SK-N-SH treated with all-trans-retinoic acid at 6 μM for 48 hours (cell line): ENCODE measurements at regions not wholly inside any gene's neighbourhood (a gene's known extent, or its start where the extent isn't known, plus 50 kb on each side); places are given as distances from the start of the nearest gene placed in this dataset.
A peak's percentile ranks its signal among the peaks of the same experiment; 100 is the strongest.

Experiments
- ATAC-seq: fragments of 200-7000 bp; cut with Tn5 transposase; 3 replicates; pipeline ENCODE4 v1.9.1; 2020; ENCODE audit warnings: mild to moderate bottlenecking, moderate library complexity
- ARNTL ChIP-seq: fragments of 450-650 bp; formaldehyde crosslinking; IDR thresholded peaks from 2 replicates; pipeline ENCODE4 v1.5.0; 2020; ENCODE audit warnings: low read depth, mild to moderate bottlenecking, moderate library complexity, borderline replicate concordance
- BACH2 ChIP-seq: fragments of 250-450 bp; sonication (Bioruptor Pico); IDR thresholded peaks from 2 replicates; pipeline ENCODE4 v1.9.0; 2021; ENCODE audit warnings: mild to moderate bottlenecking, borderline replicate concordance
- CSDC2 ChIP-seq: fragments of 250-450 bp; sonication (Bioruptor Pico); IDR thresholded peaks from 2 replicates; pipeline ENCODE4 v1.5.0; 2020; ENCODE audit warnings: mild to moderate bottlenecking, moderate library complexity
- CSRNP3 ChIP-seq: fragments of 250-450 bp; sonication (Bioruptor Pico); IDR thresholded peaks from 2 replicates; pipeline ENCODE4 v1.5.1; 2021; ENCODE audit warnings: mild to moderate bottlenecking, moderate library complexity
- ESRRG ChIP-seq: fragments of 250-450 bp; sonication (Bioruptor Pico); IDR thresholded peaks from 2 replicates; pipeline ENCODE4 v1.6.1; 2021; ENCODE audit warnings: mild to moderate bottlenecking
- ISL1 ChIP-seq: fragments of 250-450 bp; sonication (Bioruptor Pico); IDR thresholded peaks from 2 replicates; pipeline ENCODE4 v2.1.2; 2022; ENCODE audit warnings: mild to moderate bottlenecking, moderate library complexity
- PATZ1 ChIP-seq: fragments of 250-450 bp; sonication (Bioruptor Pico); IDR thresholded peaks from 2 replicates; pipeline ENCODE4 v1.8.0; 2020; ENCODE audit warnings: mild to moderate bottlenecking, moderate library complexity, borderline replicate concordance
- PPARA ChIP-seq: fragments of 250-450 bp; sonication (Bioruptor Pico); IDR thresholded peaks from 2 replicates; pipeline ENCODE4 v1.5.0; 2020; ENCODE audit warnings: mild to moderate bottlenecking, borderline replicate concordance
- RARB ChIP-seq: fragments of 250-450 bp; sonication (Bioruptor Pico); IDR thresholded peaks from 2 replicates; pipeline ENCODE4 v1.8.0; 2021; ENCODE audit warnings: mild to moderate bottlenecking, moderate library complexity
- SNAI2 ChIP-seq: fragments of 250-450 bp; sonication (Bioruptor Pico); IDR thresholded peaks from 2 replicates; pipeline ENCODE4 v1.5.0; 2020; ENCODE audit warnings: mild to moderate bottlenecking, moderate library complexity
- TCF4 ChIP-seq: fragments of 250-450 bp; sonication (Bioruptor Pico); IDR thresholded peaks from 2 replicates; pipeline ENCODE4 v1.8.0; 2021; ENCODE audit warnings: mild to moderate bottlenecking, moderate library complexity, borderline replicate concordance
- TOX ChIP-seq: fragments of 250-450 bp; sonication (Bioruptor Pico); IDR thresholded peaks from 2 replicates; pipeline ENCODE4 v1.8.0; 2021; ENCODE audit warnings: mild to moderate bottlenecking, moderate library complexity, borderline replicate concordance
- ZC3H10 ChIP-seq: fragments of 250-450 bp; sonication (Bioruptor Pico); IDR thresholded peaks from 2 replicates; pipeline ENCODE4 v1.5.1; 2021; ENCODE audit warnings: mild to moderate bottlenecking, moderate library complexity
- ZFP30 ChIP-seq: fragments of 450-650 bp; formaldehyde crosslinking; IDR thresholded peaks from 2 replicates; pipeline ENCODE4 v1.5.0; 2022; ENCODE audit warnings: mild to moderate bottlenecking, moderate library complexity
- ZNF565 ChIP-seq: fragments of 450-650 bp; formaldehyde crosslinking; conservative IDR thresholded peaks from 2 replicates; pipeline ENCODE4 v1.5.0; 2020; ENCODE audit warnings: low read depth, mild to moderate bottlenecking, moderate library complexity
- ZNF70 ChIP-seq: fragments of 450-650 bp; formaldehyde crosslinking; IDR thresholded peaks from 2 replicates; pipeline ENCODE4 v1.5.0; 2020; ENCODE audit warnings: mild to moderate bottlenecking, moderate library complexity
- ZNF8 ChIP-seq: fragments of 450-650 bp; formaldehyde crosslinking; IDR thresholded peaks from 2 replicates; pipeline ENCODE4 v1.5.0; 2020; ENCODE audit warnings: mild to moderate bottlenecking, moderate library complexity
- TF ChIP-seq, protein P1 (sequence below): fragments of 250-450 bp; sonication (Bioruptor Pico); IDR thresholded peaks from 2 replicates; pipeline ENCODE4 v1.5.1; 2020; ENCODE audit warnings: low read depth, mild to moderate bottlenecking, moderate library complexity
- TF ChIP-seq, protein P2 (sequence below): fragments of 250-450 bp; sonication (Bioruptor Pico); IDR thresholded peaks from 2 replicates; pipeline ENCODE4 v1.5.0; 2020; ENCODE audit warnings: mild to moderate bottlenecking, moderate library complexity
- TF ChIP-seq, protein P3 (sequence below): fragments of 250-450 bp; sonication (Bioruptor Pico); IDR thresholded peaks from 2 replicates; pipeline ENCODE4 v1.8.0; 2021; ENCODE audit warnings: low read depth, mild to moderate bottlenecking, moderate library complexity, borderline replicate concordance

DNA sequence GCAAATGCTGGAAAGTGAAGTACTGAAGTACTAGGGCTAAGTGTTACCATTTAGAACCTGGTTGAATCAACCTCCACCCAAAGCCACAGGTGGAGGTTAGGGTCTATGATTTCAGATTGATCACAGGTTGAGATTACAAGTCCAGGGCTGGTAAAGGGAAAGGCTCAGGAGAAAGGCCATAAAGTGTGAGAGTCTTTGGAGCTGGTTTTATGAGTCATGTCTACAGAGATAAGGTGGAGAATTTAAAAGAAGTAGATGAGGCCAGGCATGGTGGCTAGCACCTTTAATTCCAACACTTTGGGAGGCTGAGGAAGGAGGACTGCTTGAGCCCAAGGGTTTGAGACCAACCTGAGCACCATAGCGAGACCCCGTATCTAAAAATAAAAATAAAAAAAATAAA is 221.7 kb upstream of the CDH11 start:
- no peak for TF ChIP-seq ZNF70 (CRISPR knock-in tag)
- TF ChIP-seq TCF4 (CRISPR knock-in tag): no peak
- TF ChIP-seq PATZ1 (CRISPR knock-in tag): no peak
- no peak for TF ChIP-seq ZFP30 (CRISPR knock-in tag)
- TF ChIP-seq CSDC2 (CRISPR knock-in tag): no peak
- no peak for TF ChIP-seq ISL1
- TF ChIP-seq, protein P1, sequence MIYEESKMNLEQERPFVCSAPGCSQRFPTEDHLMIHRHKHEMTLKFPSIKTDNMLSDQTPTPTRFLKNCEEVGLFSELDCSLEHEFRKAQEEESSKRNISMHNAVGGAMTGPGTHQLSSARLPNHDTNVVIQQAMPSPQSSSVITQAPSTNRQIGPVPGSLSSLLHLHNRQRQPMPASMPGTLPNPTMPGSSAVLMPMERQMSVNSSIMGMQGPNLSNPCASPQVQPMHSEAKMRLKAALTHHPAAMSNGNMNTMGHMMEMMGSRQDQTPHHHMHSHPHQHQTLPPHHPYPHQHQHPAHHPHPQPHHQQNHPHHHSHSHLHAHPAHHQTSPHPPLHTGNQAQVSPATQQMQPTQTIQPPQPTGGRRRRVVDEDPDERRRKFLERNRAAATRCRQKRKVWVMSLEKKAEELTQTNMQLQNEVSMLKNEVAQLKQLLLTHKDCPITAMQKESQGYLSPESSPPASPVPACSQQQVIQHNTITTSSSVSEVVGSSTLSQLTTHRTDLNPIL: no peak
- TF ChIP-seq, protein P2, sequence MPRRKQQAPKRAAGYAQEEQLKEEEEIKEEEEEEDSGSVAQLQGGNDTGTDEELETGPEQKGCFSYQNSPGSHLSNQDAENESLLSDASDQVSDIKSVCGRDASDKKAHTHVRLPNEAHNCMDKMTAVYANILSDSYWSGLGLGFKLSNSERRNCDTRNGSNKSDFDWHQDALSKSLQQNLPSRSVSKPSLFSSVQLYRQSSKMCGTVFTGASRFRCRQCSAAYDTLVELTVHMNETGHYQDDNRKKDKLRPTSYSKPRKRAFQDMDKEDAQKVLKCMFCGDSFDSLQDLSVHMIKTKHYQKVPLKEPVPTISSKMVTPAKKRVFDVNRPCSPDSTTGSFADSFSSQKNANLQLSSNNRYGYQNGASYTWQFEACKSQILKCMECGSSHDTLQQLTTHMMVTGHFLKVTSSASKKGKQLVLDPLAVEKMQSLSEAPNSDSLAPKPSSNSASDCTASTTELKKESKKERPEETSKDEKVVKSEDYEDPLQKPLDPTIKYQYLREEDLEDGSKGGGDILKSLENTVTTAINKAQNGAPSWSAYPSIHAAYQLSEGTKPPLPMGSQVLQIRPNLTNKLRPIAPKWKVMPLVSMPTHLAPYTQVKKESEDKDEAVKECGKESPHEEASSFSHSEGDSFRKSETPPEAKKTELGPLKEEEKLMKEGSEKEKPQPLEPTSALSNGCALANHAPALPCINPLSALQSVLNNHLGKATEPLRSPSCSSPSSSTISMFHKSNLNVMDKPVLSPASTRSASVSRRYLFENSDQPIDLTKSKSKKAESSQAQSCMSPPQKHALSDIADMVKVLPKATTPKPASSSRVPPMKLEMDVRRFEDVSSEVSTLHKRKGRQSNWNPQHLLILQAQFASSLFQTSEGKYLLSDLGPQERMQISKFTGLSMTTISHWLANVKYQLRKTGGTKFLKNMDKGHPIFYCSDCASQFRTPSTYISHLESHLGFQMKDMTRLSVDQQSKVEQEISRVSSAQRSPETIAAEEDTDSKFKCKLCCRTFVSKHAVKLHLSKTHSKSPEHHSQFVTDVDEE (CRISPR knock-in tag): no peak
- TF ChIP-seq PPARA (CRISPR knock-in tag): no peak
- TF ChIP-seq BACH2: no peak
- no peak for TF ChIP-seq ZC3H10 (CRISPR knock-in tag)
- TF ChIP-seq ZNF565: no peak
- TF ChIP-seq ESRRG: no peak
- no peak for TF ChIP-seq SNAI2 (CRISPR knock-in tag)
- TF ChIP-seq ZNF8 (CRISPR knock-in tag): no peak
- ATAC-seq: no peak

GRCh38 chr16:65342231-65342866 is 220.5 kb upstream of the CDH11 start:
- TF ChIP-seq ZNF8 (CRISPR knock-in tag): no peak
- TF ChIP-seq PPARA (CRISPR knock-in tag): no peak
- TF ChIP-seq CSDC2 (CRISPR knock-in tag): no peak
- no peak for TF ChIP-seq CSRNP3 (CRISPR knock-in tag)
- TF ChIP-seq, protein P3, sequence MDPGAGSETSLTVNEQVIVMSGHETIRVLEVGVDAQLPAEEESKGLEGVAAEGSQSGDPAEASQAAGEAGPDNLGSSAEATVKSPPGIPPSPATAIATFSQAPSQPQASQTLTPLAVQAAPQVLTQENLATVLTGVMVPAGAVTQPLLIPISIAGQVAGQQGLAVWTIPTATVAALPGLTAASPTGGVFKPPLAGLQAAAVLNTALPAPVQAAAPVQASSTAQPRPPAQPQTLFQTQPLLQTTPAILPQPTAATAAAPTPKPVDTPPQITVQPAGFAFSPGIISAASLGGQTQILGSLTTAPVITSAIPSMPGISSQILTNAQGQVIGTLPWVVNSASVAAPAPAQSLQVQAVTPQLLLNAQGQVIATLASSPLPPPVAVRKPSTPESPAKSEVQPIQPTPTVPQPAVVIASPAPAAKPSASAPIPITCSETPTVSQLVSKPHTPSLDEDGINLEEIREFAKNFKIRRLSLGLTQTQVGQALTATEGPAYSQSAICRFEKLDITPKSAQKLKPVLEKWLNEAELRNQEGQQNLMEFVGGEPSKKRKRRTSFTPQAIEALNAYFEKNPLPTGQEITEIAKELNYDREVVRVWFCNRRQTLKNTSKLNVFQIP (CRISPR knock-in tag): no peak
- TF ChIP-seq ZFP30 (CRISPR knock-in tag): no peak
- no peak for TF ChIP-seq ISL1
- no peak for TF ChIP-seq BACH2
- TF ChIP-seq ESRRG: no peak
- TF ChIP-seq, protein P2 (CRISPR knock-in tag): no peak
- TF ChIP-seq ZNF565: no peak
- TF ChIP-seq, all 23 proteins: peak for 0
- no peak for ATAC-seq

- peak; percentile 69 for ATAC-seq
- TF ChIP-seq, protein P2 (CRISPR knock-in tag): no peak
- peak; percentile 95 for TF ChIP-seq ZC3H10 (CRISPR knock-in tag)
- TF ChIP-seq RARB: no peak
- TF ChIP-seq ARNTL (CRISPR knock-in tag): no peak
- no peak for TF ChIP-seq ZFP30 (CRISPR knock-in tag)
- TF ChIP-seq CSDC2 (CRISPR knock-in tag): no peak
- peak; percentile 63; the same call in 1 of the 2 replicates for TF ChIP-seq TOX (CRISPR knock-in tag)
- no peak for TF ChIP-seq CSRNP3 (CRISPR knock-in tag)
- TF ChIP-seq ISL1: no peak
Measured at GRCh38 chr16:65339062-65339461, 217.2 kb upstream of the CDH11 start.
